HCT116 (cell line): ENCODE measurements at regions not wholly inside any gene's neighbourhood (a gene's known extent, or its start where the extent isn't known, plus 50 kb on each side); places are given as distances from the start of the nearest gene placed in this dataset.

ENCODE experiments used
- ATAC-seq: fragments of 200-7000 bp; cut with Tn5 transposase; 2 replicates; pipeline ENCODE4 v1.9.1; 2020; ENCODE audit warnings: mild to moderate bottlenecking, moderate library complexity
- BruUV-seq: library from RNA; stranded (reverse); fragments of 400-500 nt; replicated peaks from 2 replicates; lab custom pipeline; 2021; lab: Mats Ljungman, UMichigan
- CTCF ChIA-PET: fragments of 300-600 bp; sonication (Branson Sonifier 250); formaldehyde crosslinking; loops from one replicate; lab custom pipeline; 2021; ENCODE audit warnings: antibody characterized with exemption; lab: Charles Lee
- POLR2A ChIA-PET: fragments of 300-600, 350-600 bp; sonication (Branson Sonifier 250); formaldehyde crosslinking; loops from one replicate; lab custom pipeline; 2021; ENCODE audit warnings: antibody characterized with exemption; lab: Charles Lee
- RAD21 ChIA-PET, 2 experiments: fragments of 300-600 bp; sonication (Branson Sonifier 250); formaldehyde crosslinking; loops; one replicate each; lab custom pipeline; 2023; ENCODE audit warnings: low total read pairs in 2 of 2; ENCODE audit not compliant: uncharacterized antibody in 2 of 2, unreplicated experiment in 2 of 2, low non-redundant PET in 1 of 2; lab: Charles Lee
- DNase-seq: peaks from one replicate; pipeline ENCODE4 v3.0.0-alpha.2; 2010; ENCODE audit warnings: low read depth, low spot score
- H2AFZ ChIP-seq: fragments of 200-600 bp; shearing (Covaris generic), sonication (generic); 2 replicates; pipeline ENCODE4 v1.6.1; 2017; ENCODE audit warnings: low read depth, mixed run types, mixed read lengths, antibody characterized with exemption, low read length; ENCODE audit not compliant: poor library complexity, severe bottlenecking
- H3K27ac ChIP-seq: 2 replicates; pipeline ENCODE4 v1.5.1; 2012; ENCODE audit warnings: low read depth, low read length
- H3K27me3 ChIP-seq: fragments of 200-600 bp; sonication (generic); 2 replicates; pipeline ENCODE4 v1.6.1; 2016; ENCODE audit warnings: mixed run types, low read length, mixed read lengths; ENCODE audit not compliant: insufficient read depth
- H3K36me3 ChIP-seq, 2 experiments: fragments of 200-500 bp in 1 of 2; fragments of 200-600 bp in 1 of 2; sonication (Bioruptor generic) in 1 of 2; sonication (generic) in 1 of 2; 2 replicates each; pipeline versions ENCODE4 v1.5.1 to v1.6.1; 2014 to 2016; ENCODE audit warnings: low read length in 2 of 2, inconsistent platforms in 1 of 2, mixed read lengths in 1 of 2, mixed run types in 1 of 2; ENCODE audit not compliant: insufficient read depth in 2 of 2, control insufficient read depth in 1 of 2
- H3K4me1 ChIP-seq, 2 experiments: fragments of 200-600 bp in 1 of 2; sonication (generic) in 1 of 2; 2 replicates each; pipeline versions ENCODE4 v1.5.1 to v1.6.1; 2012 to 2017; ENCODE audit warnings: low read length in 2 of 2, inconsistent platforms in 1 of 2, mild to moderate bottlenecking in 1 of 2, mixed read lengths in 1 of 2, mixed run types in 1 of 2, moderate library complexity in 1 of 2; ENCODE audit not compliant: insufficient read depth in 2 of 2, control insufficient read depth in 1 of 2
- H3K4me2 ChIP-seq: fragments of 200-600 bp; sonication (generic); 2 replicates; pipeline ENCODE4 v1.6.1; 2017; ENCODE audit warnings: mixed run types, low read length, mixed read lengths
- H3K4me3 ChIP-seq, 2 experiments: fragments of 200-600 bp in 1 of 2; sonication (generic) in 1 of 2; replicated peaks in 1 of 2; 2 replicates each; pipeline ENCODE4 v1.5.1; 2011 to 2016; ENCODE audit warnings: low read length in 2 of 2, control low read depth in 1 of 2, low read depth in 1 of 2, mild to moderate bottlenecking in 1 of 2, mixed read lengths in 1 of 2, mixed run types in 1 of 2
- H3K79me2 ChIP-seq: fragments of 200-600 bp; sonication (generic); 2 replicates; pipeline ENCODE4 v1.6.1; 2017; ENCODE audit warnings: mild to moderate bottlenecking, mixed run types, low read length, moderate library complexity, mixed read lengths; ENCODE audit not compliant: insufficient read depth
- H3K9ac ChIP-seq: fragments of 200-600 bp; sonication (generic); 2 replicates; pipeline ENCODE4 v1.6.1; 2016; ENCODE audit warnings: low read length, mixed read lengths
- H3K9me2 ChIP-seq: fragments of 200-600 bp; sonication (generic), shearing (Covaris generic); 2 replicates; pipeline ENCODE4 v1.6.1; 2017; ENCODE audit warnings: mixed run types, mild to moderate bottlenecking, moderate library complexity; ENCODE audit not compliant: insufficient read depth
- H3K9me3 ChIP-seq, 2 experiments: fragments of 200-500 bp in 1 of 2; fragments of 200-600 bp in 1 of 2; sonication (Bioruptor generic) in 1 of 2; sonication (generic) in 1 of 2; 2 replicates each; pipeline ENCODE4 v1.6.1; 2014 to 2017; ENCODE audit warnings: low read length in 2 of 2, mixed read lengths in 2 of 2, inconsistent platforms in 1 of 2, low read depth in 1 of 2, mild to moderate bottlenecking in 1 of 2, mixed run types in 1 of 2, moderate library complexity in 1 of 2; ENCODE audit not compliant: control insufficient read depth in 1 of 2, insufficient read depth in 1 of 2
- H4K20me1 ChIP-seq: fragments of 200-600 bp; sonication (generic), shearing (Covaris generic); 2 replicates; pipeline ENCODE4 v1.6.1; 2017; ENCODE audit warnings: mixed run types, mild to moderate bottlenecking, moderate library complexity; ENCODE audit not compliant: insufficient read depth
- CBX3 ChIP-seq: IDR thresholded peaks from 2 replicates; pipeline ENCODE4 v1.6.1; 2012; ENCODE audit warnings: low read depth
- CEBPB ChIP-seq: IDR thresholded peaks from 2 replicates; pipeline ENCODE4 v1.6.1; 2012; ENCODE audit warnings: low read depth
- CTCF ChIP-seq, 3 experiments: fragments of 200-600 bp in 1 of 3; sonication (generic) in 1 of 3; IDR thresholded peaks in 2 of 3; conservative IDR thresholded peaks in 1 of 3; 2 replicates each; pipeline ENCODE4 v1.5.1; 2012 to 2017; ENCODE audit warnings: low read depth in 2 of 3, low read length in 2 of 3, antibody characterized with exemption in 1 of 3, borderline replicate concordance in 1 of 3, control low read depth in 1 of 3, mild to moderate bottlenecking in 1 of 3, mixed read lengths in 1 of 3, mixed run types in 1 of 3, moderate library complexity in 1 of 3; ENCODE audit not compliant: insufficient read depth in 1 of 3
- ELF1 ChIP-seq: IDR thresholded peaks from 2 replicates; pipeline ENCODE4 v1.6.1; 2012; ENCODE audit warnings: low read depth, borderline replicate concordance
- FOSL1 ChIP-seq: IDR thresholded peaks from 2 replicates; pipeline ENCODE4 v1.6.1; 2012; ENCODE audit warnings: low read depth
- JUND ChIP-seq: IDR thresholded peaks from 2 replicates; pipeline ENCODE4 v1.6.1; 2012
- MAX ChIP-seq: IDR thresholded peaks from 2 replicates; pipeline ENCODE4 v1.6.1; 2012
- POLR2A ChIP-seq: IDR thresholded peaks from 2 replicates; pipeline ENCODE4 v1.7.0; 2011; ENCODE audit warnings: borderline replicate concordance; ENCODE audit not compliant: insufficient read depth, insufficient read length; ENCODE audit errors: extremely low read depth
- POLR2AphosphoS5 ChIP-seq: IDR thresholded peaks from 2 replicates; pipeline ENCODE4 v1.6.1; 2011; ENCODE audit warnings: mild to moderate bottlenecking, low read depth, low read length, moderate library complexity
- RAD21 ChIP-seq: IDR thresholded peaks from 2 replicates; pipeline ENCODE4 v1.6.1; 2012; ENCODE audit warnings: low read depth, mild to moderate bottlenecking
- REST ChIP-seq: IDR thresholded peaks from 2 replicates; pipeline ENCODE4 v1.6.1; 2012; ENCODE audit warnings: low read depth
- SIN3A ChIP-seq: IDR thresholded peaks from 2 replicates; pipeline ENCODE4 v1.6.1; 2012; ENCODE audit warnings: low read depth
- SRF ChIP-seq: IDR thresholded peaks from 2 replicates; pipeline ENCODE4 v1.6.1; 2012; ENCODE audit warnings: low read depth
- TCF7L2 ChIP-seq: IDR thresholded peaks from 2 replicates; pipeline ENCODE4 v1.7.0; 2011; ENCODE audit warnings: borderline replicate concordance, inconsistent platforms; ENCODE audit not compliant: insufficient read depth, insufficient read length; ENCODE audit errors: extremely low read depth
- YY1 ChIP-seq: IDR thresholded peaks from 2 replicates; pipeline ENCODE4 v1.6.1; 2011; ENCODE audit warnings: low read length, low read depth, moderate library complexity, mild to moderate bottlenecking; ENCODE audit not compliant: insufficient replicate concordance; ENCODE audit errors: extremely low read depth
- ZBTB33 ChIP-seq: IDR thresholded peaks from 2 replicates; pipeline ENCODE4 v1.6.1; 2011; ENCODE audit warnings: mild to moderate bottlenecking, low read length, moderate library complexity; ENCODE audit not compliant: insufficient replicate concordance; ENCODE audit errors: extremely low read depth
- ZFX ChIP-seq: fragments of 450-650 bp; IDR thresholded peaks from 2 replicates; pipeline ENCODE4 v1.6.1; 2017
- ZNF274 ChIP-seq: fragments of 200-500 bp; sonication (Bioruptor generic); IDR thresholded peaks from 2 replicates; pipeline ENCODE4 v1.6.1; 2014; ENCODE audit warnings: mild to moderate bottlenecking, low read depth, low read length, inconsistent platforms
- intact Hi-C: fragments of 100-400 bp; cut with micrococcal nuclease; formaldehyde crosslinking; loops from 2 replicates; pipeline ENCODE4 v1.10.0; 2022

GRCh38 chr7:57363321-57363720 lies 86.7 kb upstream of the ZNF716 start:
- CTCF ChIA-PET, result no interaction called here

More at GRCh38 chr7:57363321-57363720, 86.7 kb upstream of the ZNF716 start:
- BruUV-seq, result no TSS peak
- Histone ChIP-seq H3K4me1 (no peaks in the 10 kb centered on the region), H3K4me3 (no peak overlapping the region), H3K79me2 (no peaks in the 10 kb centered on the region), H3K27me3 (no peaks in the 10 kb centered on the region), H3K36me3 (no peaks in the 10 kb centered on the region), H3K9me3 (peaks cover 6 to 21% of the 10 kb centered on the region in 2 experiments; a peak in 2 of 4 replicates), H4K20me1 (no peaks in the 10 kb centered on the region), H3K9me2 (no peaks in the 10 kb centered on the region), H3K4me2 (no peak overlapping the region), H3K27ac (no peak overlapping the region), H3K9ac (no peak overlapping the region), H2AFZ (no peak overlapping the region)
- no peak for DNase-seq
- ChIA-PET POLR2A (no interaction called here), RAD21 (no interaction called here)
- no peak for ATAC-seq
- intact Hi-C loops, result no loop called here
- no peak for TF ChIP-seq POLR2A
- no peak for TF ChIP-seq ZBTB33
- no peak for TF ChIP-seq MAX
- TF ChIP-seq CBX3, result no peak
- TF ChIP-seq REST, result no peak
- TF ChIP-seq ZNF274, result no peak
- TF ChIP-seq SRF, result no peak
- TF ChIP-seq ELF1, result no peak
- TF ChIP-seq CTCF (IDR thresholded peaks at IDR 0.05 in 2 of 3, conservative IDR thresholded peaks at IDR 0.05 in 1 of 3; ENCODE audit: borderline replicate concordance in 1 of 3, insufficient read depth in 1 of 3, low read depth in 2 of 3, low read length in 2 of 3), result no peak
- TF ChIP-seq YY1, result no peak
- no peak for TF ChIP-seq POLR2AphosphoS5
- no peak for TF ChIP-seq SIN3A
- no peak for TF ChIP-seq TCF7L2
- no peak for TF ChIP-seq JUND
- no peak for TF ChIP-seq FOSL1
- no peak for TF ChIP-seq RAD21
- no peak for TF ChIP-seq CEBPB
- no peak for TF ChIP-seq ZFX
